GM12875 (cell line): ENCODE measurements at regions not wholly inside any gene's neighbourhood (a gene's known extent, or its start where the extent isn't known, plus 50 kb on each side); places are given as distances from the start of the nearest gene placed in this dataset.

Experiments
- H3K4me3 ChIP-seq: one replicate; pipeline ENCODE4 v1.5.1; 2011; ENCODE audit warnings: low read depth, low read length, control low read depth
- CTCF ChIP-seq: IDR thresholded peaks from 2 replicates; pipeline ENCODE4 v1.5.1; 2011; ENCODE audit warnings: low read depth, mild to moderate bottlenecking, control low read depth, inconsistent platforms, low read length, moderate library complexity, borderline replicate concordance; ENCODE audit not compliant: insufficient read depth

- H3K4me3 ChIP-seq = no peak overlapping the region
- no peak for TF ChIP-seq CTCF
These were observed 1201.8 kb upstream of the ZEB2 start for GRCh38 chr2:145721681-145722080.

- no peak overlapping the region for H3K4me3 ChIP-seq
- no peak for TF ChIP-seq CTCF
These were observed 1195.7 kb upstream of the ZEB2 start for GRCh38 chr2:145715601-145716000.

GRCh38 chr2:145710303-145710702, 1190.4 kb upstream of the ZEB2 start:
- TF ChIP-seq CTCF = no peak

GRCh38 chr2:145702305-145702704, 1182.4 kb upstream of the ZEB2 start:
- no peak for TF ChIP-seq CTCF
- no peak overlapping the region for H3K4me3 ChIP-seq

More at GRCh38 chr2:145710303-145710702, 1190.4 kb upstream of the ZEB2 start:
- H3K4me3 ChIP-seq = no peak overlapping the region

- H3K4me3 ChIP-seq = no peak overlapping the region
- no peak for TF ChIP-seq CTCF
These were observed 1173.1 kb upstream of the ZEB2 start for GRCh38 chr2:145692971-145693478.

- no peak overlapping the region for H3K4me3 ChIP-seq
- no peak for TF ChIP-seq CTCF
These were observed 1171.7 kb upstream of the ZEB2 start for GRCh38 chr2:145691659-145692058.

- no peak for TF ChIP-seq CTCF
These were observed 1170.4 kb upstream of the ZEB2 start for GRCh38 chr2:145690183-145690778.

More at GRCh38 chr2:145690183-145690778, 1170.4 kb upstream of the ZEB2 start:
- H3K4me3 ChIP-seq = no peak overlapping the region
